HCT116 (cell line): ENCODE measurements at regions not wholly inside any gene's neighbourhood (a gene's known extent, or its start where the extent isn't known, plus 50 kb on each side); places are given as distances from the start of the nearest gene placed in this dataset.

Source experiments
- ATAC-seq: fragments of 200-7000 bp; cut with Tn5 transposase; 2 replicates; pipeline ENCODE4 v1.9.1; 2020; ENCODE audit warnings: mild to moderate bottlenecking, moderate library complexity
- BruUV-seq: library from RNA; stranded (reverse); fragments of 400-500 nt; replicated peaks from 2 replicates; lab custom pipeline; 2021; lab: Mats Ljungman, UMichigan
- CTCF ChIA-PET: fragments of 300-600 bp; sonication (Branson Sonifier 250); formaldehyde crosslinking; loops from one replicate; lab custom pipeline; 2021; ENCODE audit warnings: antibody characterized with exemption; lab: Charles Lee
- POLR2A ChIA-PET: fragments of 300-600, 350-600 bp; sonication (Branson Sonifier 250); formaldehyde crosslinking; loops from one replicate; lab custom pipeline; 2021; ENCODE audit warnings: antibody characterized with exemption; lab: Charles Lee
- RAD21 ChIA-PET, 2 experiments: fragments of 300-600 bp; sonication (Branson Sonifier 250); formaldehyde crosslinking; loops; one replicate each; lab custom pipeline; 2023; ENCODE audit warnings: low total read pairs in 2 of 2; ENCODE audit not compliant: uncharacterized antibody in 2 of 2, unreplicated experiment in 2 of 2, low non-redundant PET in 1 of 2; lab: Charles Lee
- DNase-seq: peaks from one replicate; pipeline ENCODE4 v3.0.0-alpha.2; 2010; ENCODE audit warnings: low read depth, low spot score
- H2AFZ ChIP-seq: fragments of 200-600 bp; shearing (Covaris generic), sonication (generic); 2 replicates; pipeline ENCODE4 v1.6.1; 2017; ENCODE audit warnings: low read depth, mixed run types, mixed read lengths, antibody characterized with exemption, low read length; ENCODE audit not compliant: poor library complexity, severe bottlenecking
- H3K27ac ChIP-seq: 2 replicates; pipeline ENCODE4 v1.5.1; 2012; ENCODE audit warnings: low read depth, low read length
- H3K27me3 ChIP-seq: fragments of 200-600 bp; sonication (generic); 2 replicates; pipeline ENCODE4 v1.6.1; 2016; ENCODE audit warnings: mixed run types, low read length, mixed read lengths; ENCODE audit not compliant: insufficient read depth
- H3K36me3 ChIP-seq, 2 experiments: fragments of 200-500 bp in 1 of 2; fragments of 200-600 bp in 1 of 2; sonication (Bioruptor generic) in 1 of 2; sonication (generic) in 1 of 2; 2 replicates each; pipeline versions ENCODE4 v1.5.1 to v1.6.1; 2014 to 2016; ENCODE audit warnings: low read length in 2 of 2, inconsistent platforms in 1 of 2, mixed read lengths in 1 of 2, mixed run types in 1 of 2; ENCODE audit not compliant: insufficient read depth in 2 of 2, control insufficient read depth in 1 of 2
- H3K4me1 ChIP-seq, 2 experiments: fragments of 200-600 bp in 1 of 2; sonication (generic) in 1 of 2; 2 replicates each; pipeline versions ENCODE4 v1.5.1 to v1.6.1; 2012 to 2017; ENCODE audit warnings: low read length in 2 of 2, inconsistent platforms in 1 of 2, mild to moderate bottlenecking in 1 of 2, mixed read lengths in 1 of 2, mixed run types in 1 of 2, moderate library complexity in 1 of 2; ENCODE audit not compliant: insufficient read depth in 2 of 2, control insufficient read depth in 1 of 2
- H3K4me2 ChIP-seq: fragments of 200-600 bp; sonication (generic); 2 replicates; pipeline ENCODE4 v1.6.1; 2017; ENCODE audit warnings: mixed run types, low read length, mixed read lengths
- H3K4me3 ChIP-seq, 2 experiments: fragments of 200-600 bp in 1 of 2; sonication (generic) in 1 of 2; replicated peaks in 1 of 2; 2 replicates each; pipeline ENCODE4 v1.5.1; 2011 to 2016; ENCODE audit warnings: low read length in 2 of 2, control low read depth in 1 of 2, low read depth in 1 of 2, mild to moderate bottlenecking in 1 of 2, mixed read lengths in 1 of 2, mixed run types in 1 of 2
- H3K79me2 ChIP-seq: fragments of 200-600 bp; sonication (generic); 2 replicates; pipeline ENCODE4 v1.6.1; 2017; ENCODE audit warnings: mild to moderate bottlenecking, mixed run types, low read length, moderate library complexity, mixed read lengths; ENCODE audit not compliant: insufficient read depth
- H3K9ac ChIP-seq: fragments of 200-600 bp; sonication (generic); 2 replicates; pipeline ENCODE4 v1.6.1; 2016; ENCODE audit warnings: low read length, mixed read lengths
- H3K9me2 ChIP-seq: fragments of 200-600 bp; sonication (generic), shearing (Covaris generic); 2 replicates; pipeline ENCODE4 v1.6.1; 2017; ENCODE audit warnings: mixed run types, mild to moderate bottlenecking, moderate library complexity; ENCODE audit not compliant: insufficient read depth
- H3K9me3 ChIP-seq, 2 experiments: fragments of 200-500 bp in 1 of 2; fragments of 200-600 bp in 1 of 2; sonication (Bioruptor generic) in 1 of 2; sonication (generic) in 1 of 2; 2 replicates each; pipeline ENCODE4 v1.6.1; 2014 to 2017; ENCODE audit warnings: low read length in 2 of 2, mixed read lengths in 2 of 2, inconsistent platforms in 1 of 2, low read depth in 1 of 2, mild to moderate bottlenecking in 1 of 2, mixed run types in 1 of 2, moderate library complexity in 1 of 2; ENCODE audit not compliant: control insufficient read depth in 1 of 2, insufficient read depth in 1 of 2
- H4K20me1 ChIP-seq: fragments of 200-600 bp; sonication (generic), shearing (Covaris generic); 2 replicates; pipeline ENCODE4 v1.6.1; 2017; ENCODE audit warnings: mixed run types, mild to moderate bottlenecking, moderate library complexity; ENCODE audit not compliant: insufficient read depth
- ATF3 ChIP-seq: IDR thresholded peaks from 2 replicates; pipeline ENCODE4 v1.6.1; 2012
- EZH2phosphoT487 ChIP-seq: fragments of 200-600 bp; IDR thresholded peaks from 2 replicates; pipeline ENCODE4 v1.6.1; 2018; ENCODE audit warnings: antibody characterized with exemption, borderline replicate concordance
- FOSL1 ChIP-seq: IDR thresholded peaks from 2 replicates; pipeline ENCODE4 v1.6.1; 2012; ENCODE audit warnings: low read depth
- MAX ChIP-seq: IDR thresholded peaks from 2 replicates; pipeline ENCODE4 v1.6.1; 2012
- SRF ChIP-seq: IDR thresholded peaks from 2 replicates; pipeline ENCODE4 v1.6.1; 2012; ENCODE audit warnings: low read depth
- ZNF274 ChIP-seq: fragments of 200-500 bp; sonication (Bioruptor generic); IDR thresholded peaks from 2 replicates; pipeline ENCODE4 v1.6.1; 2014; ENCODE audit warnings: mild to moderate bottlenecking, low read depth, low read length, inconsistent platforms
- intact Hi-C: fragments of 100-400 bp; cut with micrococcal nuclease; formaldehyde crosslinking; loops from 2 replicates; pipeline ENCODE4 v1.10.0; 2022
- TF ChIP-seq, protein P1 (sequence below): IDR thresholded peaks from 2 replicates; pipeline ENCODE4 v1.6.1; 2011; ENCODE audit warnings: mild to moderate bottlenecking, low read length, moderate library complexity; ENCODE audit not compliant: insufficient replicate concordance; ENCODE audit errors: extremely low read depth
- TF ChIP-seq, protein P2 (sequence below), 3 experiments: fragments of 200-600 bp in 1 of 3; sonication (generic) in 1 of 3; IDR thresholded peaks in 2 of 3; conservative IDR thresholded peaks in 1 of 3; 2 replicates each; pipeline ENCODE4 v1.5.1; 2012 to 2017; ENCODE audit warnings: low read depth in 2 of 3, low read length in 2 of 3, antibody characterized with exemption in 1 of 3, borderline replicate concordance in 1 of 3, control low read depth in 1 of 3, mild to moderate bottlenecking in 1 of 3, mixed read lengths in 1 of 3, mixed run types in 1 of 3, moderate library complexity in 1 of 3; ENCODE audit not compliant: insufficient read depth in 1 of 3

DNA sequence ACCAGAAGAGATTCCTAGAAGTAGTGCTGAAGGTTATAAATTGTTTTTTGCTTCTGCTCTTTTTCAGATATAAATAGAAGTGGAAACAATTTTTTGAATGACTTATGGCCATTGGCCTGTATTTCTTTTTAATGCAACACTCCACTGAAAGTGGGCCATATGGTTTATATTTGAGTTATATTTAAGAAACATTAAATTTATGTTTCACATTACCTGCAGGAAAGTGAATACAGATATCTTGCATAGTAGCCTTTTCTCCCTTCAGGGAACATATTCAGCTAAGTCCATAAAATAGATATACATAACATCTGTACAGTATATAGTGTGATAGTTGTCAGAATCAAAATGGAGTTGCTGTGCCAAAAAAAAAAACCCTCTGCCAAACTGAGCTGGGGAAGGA lies 53.1 kb upstream of the EFEMP1 start (continued):
- TF ChIP-seq, protein P1, sequence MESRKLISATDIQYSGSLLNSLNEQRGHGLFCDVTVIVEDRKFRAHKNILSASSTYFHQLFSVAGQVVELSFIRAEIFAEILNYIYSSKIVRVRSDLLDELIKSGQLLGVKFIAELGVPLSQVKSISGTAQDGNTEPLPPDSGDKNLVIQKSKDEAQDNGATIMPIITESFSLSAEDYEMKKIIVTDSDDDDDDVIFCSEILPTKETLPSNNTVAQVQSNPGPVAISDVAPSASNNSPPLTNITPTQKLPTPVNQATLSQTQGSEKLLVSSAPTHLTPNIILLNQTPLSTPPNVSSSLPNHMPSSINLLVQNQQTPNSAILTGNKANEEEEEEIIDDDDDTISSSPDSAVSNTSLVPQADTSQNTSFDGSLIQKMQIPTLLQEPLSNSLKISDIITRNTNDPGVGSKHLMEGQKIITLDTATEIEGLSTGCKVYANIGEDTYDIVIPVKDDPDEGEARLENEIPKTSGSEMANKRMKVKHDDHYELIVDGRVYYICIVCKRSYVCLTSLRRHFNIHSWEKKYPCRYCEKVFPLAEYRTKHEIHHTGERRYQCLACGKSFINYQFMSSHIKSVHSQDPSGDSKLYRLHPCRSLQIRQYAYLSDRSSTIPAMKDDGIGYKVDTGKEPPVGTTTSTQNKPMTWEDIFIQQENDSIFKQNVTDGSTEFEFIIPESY = no peak
- TF ChIP-seq EZH2phosphoT487 (no peak), MAX (no peak), SRF (no peak), ZNF274 (no peak), ATF3 (no peak)
- TF ChIP-seq, protein P2, sequence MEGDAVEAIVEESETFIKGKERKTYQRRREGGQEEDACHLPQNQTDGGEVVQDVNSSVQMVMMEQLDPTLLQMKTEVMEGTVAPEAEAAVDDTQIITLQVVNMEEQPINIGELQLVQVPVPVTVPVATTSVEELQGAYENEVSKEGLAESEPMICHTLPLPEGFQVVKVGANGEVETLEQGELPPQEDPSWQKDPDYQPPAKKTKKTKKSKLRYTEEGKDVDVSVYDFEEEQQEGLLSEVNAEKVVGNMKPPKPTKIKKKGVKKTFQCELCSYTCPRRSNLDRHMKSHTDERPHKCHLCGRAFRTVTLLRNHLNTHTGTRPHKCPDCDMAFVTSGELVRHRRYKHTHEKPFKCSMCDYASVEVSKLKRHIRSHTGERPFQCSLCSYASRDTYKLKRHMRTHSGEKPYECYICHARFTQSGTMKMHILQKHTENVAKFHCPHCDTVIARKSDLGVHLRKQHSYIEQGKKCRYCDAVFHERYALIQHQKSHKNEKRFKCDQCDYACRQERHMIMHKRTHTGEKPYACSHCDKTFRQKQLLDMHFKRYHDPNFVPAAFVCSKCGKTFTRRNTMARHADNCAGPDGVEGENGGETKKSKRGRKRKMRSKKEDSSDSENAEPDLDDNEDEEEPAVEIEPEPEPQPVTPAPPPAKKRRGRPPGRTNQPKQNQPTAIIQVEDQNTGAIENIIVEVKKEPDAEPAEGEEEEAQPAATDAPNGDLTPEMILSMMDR (IDR thresholded peaks at IDR 0.05 in 2 of 3, conservative IDR thresholded peaks at IDR 0.05 in 1 of 3; ENCODE audit: borderline replicate concordance in 1 of 3, insufficient read depth in 1 of 3, low read depth in 2 of 3, low read length in 2 of 3) = no peak

DNA sequence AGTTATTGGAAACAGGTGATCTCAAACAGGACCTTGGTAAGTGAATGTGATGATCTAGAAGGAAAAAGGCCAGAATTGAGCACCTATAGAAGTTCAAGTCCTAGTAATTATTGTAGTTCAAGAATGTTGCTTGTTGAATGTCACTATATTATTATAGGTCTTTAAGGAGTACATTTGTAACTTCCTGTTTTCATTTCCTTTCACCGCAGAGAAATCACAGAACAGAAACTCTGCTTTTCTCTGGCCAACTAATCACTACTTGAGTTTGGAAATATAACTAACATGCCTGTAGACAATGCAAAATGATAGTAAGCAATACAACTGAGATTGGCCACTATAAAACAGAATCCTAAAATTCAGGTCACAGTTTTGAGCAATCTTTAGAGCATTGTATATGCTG lies 61.8 kb upstream of the EFEMP1 start:
- Histone ChIP-seq H3K4me3 (no peak overlapping the region), H2AFZ (no peak overlapping the region), H3K4me1 (no peaks in the 10 kb centered on the region), H4K20me1 (no peaks in the 10 kb centered on the region), H3K79me2 (no peaks in the 10 kb centered on the region), H3K27ac (no peak overlapping the region), H3K4me2 (no peak overlapping the region), H3K27me3 (no peaks in the 10 kb centered on the region), H3K36me3 (no peaks in the 10 kb centered on the region), H3K9ac (no peak overlapping the region), H3K9me3 (no peaks in the 10 kb centered on the region), H3K9me2 (no peaks in the 10 kb centered on the region)
- BruUV-seq = no TSS peak
- ChIA-PET POLR2A (no interaction called here), RAD21 (no interaction called here), CTCF (no interaction called here)
- ATAC-seq = no peak
- intact Hi-C loops = no loop called here
- no peak for TF ChIP-seq ZNF274
- no peak for TF ChIP-seq MAX
- no peak for TF ChIP-seq FOSL1
- no peak for DNase-seq
